Ishikawa (cell line): ENCODE measurements at regions not wholly inside any gene's neighbourhood (a gene's known extent, or its start where the extent isn't known, plus 50 kb on each side); places are given as distances from the start of the nearest gene placed in this dataset.

Source experiments
- EGR1 ChIP-seq: IDR thresholded peaks from 2 replicates; pipeline ENCODE4 v1.6.1; 2012
- REST ChIP-seq: IDR thresholded peaks from 2 replicates; pipeline ENCODE4 v1.6.1; 2012; ENCODE audit warnings: low read depth, mild to moderate bottlenecking
- TAF1 ChIP-seq: IDR thresholded peaks from 2 replicates; pipeline ENCODE4 v1.6.1; 2012; ENCODE audit warnings: low read depth, mild to moderate bottlenecking
- YY1 ChIP-seq: IDR thresholded peaks from 2 replicates; pipeline ENCODE4 v1.6.1; 2012; ENCODE audit warnings: low read depth

- TF ChIP-seq REST (no peak), EGR1 (no peak), TAF1 (no peak), YY1 (no peak)
These were observed 55.6 kb upstream of the ARID5B start for GRCh38 chr10:61845950-61846268.
